Kidney epithelial cell (primary cell): ENCODE measurements at regions not wholly inside any gene's neighbourhood (a gene's known extent, or its start where the extent isn't known, plus 50 kb on each side); places are given as distances from the start of the nearest gene placed in this dataset.
A peak's percentile ranks its signal among the peaks of the same experiment; 100 is the strongest.

Experiments
- DNase-seq: peaks from one replicate; pipeline ENCODE4 v3.0.0-alpha.2; 2010; ENCODE audit warnings: low read depth
- H3K27me3 ChIP-seq: 2 replicates; pipeline ENCODE4 v1.6.0; 2011; ENCODE audit warnings: low read length; ENCODE audit not compliant: control insufficient read depth, insufficient read depth
- H3K36me3 ChIP-seq: 2 replicates; pipeline ENCODE4 v1.5.1; 2011; ENCODE audit warnings: low read length; ENCODE audit not compliant: control insufficient read depth, insufficient read depth
- H3K4me3 ChIP-seq: 2 replicates; pipeline ENCODE4 v1.5.1; 2011; ENCODE audit warnings: low read depth, mild to moderate bottlenecking, control low read depth, low read length
- TF ChIP-seq, protein P1 (sequence below): IDR thresholded peaks from 2 replicates; pipeline ENCODE4 v1.5.1; 2011; ENCODE audit warnings: mild to moderate bottlenecking, moderate library complexity, low read length, control low read depth, inconsistent platforms; ENCODE audit not compliant: insufficient read depth, poor library complexity, severe bottlenecking

DNA sequence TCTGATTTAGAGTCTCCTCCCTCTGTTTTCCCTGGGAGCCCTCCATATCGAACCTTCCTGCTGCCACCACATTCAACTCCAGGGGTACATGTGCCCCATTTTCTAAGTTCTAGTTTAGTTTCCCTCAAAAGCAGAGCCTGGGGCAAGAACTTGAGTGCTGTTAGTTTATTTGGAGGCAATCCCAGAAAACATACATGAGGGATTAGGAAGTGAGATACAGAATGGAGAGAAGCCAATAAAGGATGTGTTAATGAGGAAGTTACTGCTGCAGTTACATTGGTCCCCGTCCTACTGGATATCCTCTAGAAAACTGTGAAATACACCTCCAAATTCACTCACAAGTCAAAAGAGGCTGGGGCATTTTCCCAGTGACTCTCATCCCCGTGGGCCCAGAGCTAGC lies 159.4 kb upstream of the SMARCA2 start:
- TF ChIP-seq, protein P1, sequence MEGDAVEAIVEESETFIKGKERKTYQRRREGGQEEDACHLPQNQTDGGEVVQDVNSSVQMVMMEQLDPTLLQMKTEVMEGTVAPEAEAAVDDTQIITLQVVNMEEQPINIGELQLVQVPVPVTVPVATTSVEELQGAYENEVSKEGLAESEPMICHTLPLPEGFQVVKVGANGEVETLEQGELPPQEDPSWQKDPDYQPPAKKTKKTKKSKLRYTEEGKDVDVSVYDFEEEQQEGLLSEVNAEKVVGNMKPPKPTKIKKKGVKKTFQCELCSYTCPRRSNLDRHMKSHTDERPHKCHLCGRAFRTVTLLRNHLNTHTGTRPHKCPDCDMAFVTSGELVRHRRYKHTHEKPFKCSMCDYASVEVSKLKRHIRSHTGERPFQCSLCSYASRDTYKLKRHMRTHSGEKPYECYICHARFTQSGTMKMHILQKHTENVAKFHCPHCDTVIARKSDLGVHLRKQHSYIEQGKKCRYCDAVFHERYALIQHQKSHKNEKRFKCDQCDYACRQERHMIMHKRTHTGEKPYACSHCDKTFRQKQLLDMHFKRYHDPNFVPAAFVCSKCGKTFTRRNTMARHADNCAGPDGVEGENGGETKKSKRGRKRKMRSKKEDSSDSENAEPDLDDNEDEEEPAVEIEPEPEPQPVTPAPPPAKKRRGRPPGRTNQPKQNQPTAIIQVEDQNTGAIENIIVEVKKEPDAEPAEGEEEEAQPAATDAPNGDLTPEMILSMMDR = no peak
- Histone ChIP-seq H3K4me3 (no peak overlapping the region), H3K36me3 (no peaks in the 10 kb centered on the region), H3K27me3 (no peaks in the 10 kb centered on the region)
- no peak for DNase-seq

DNA sequence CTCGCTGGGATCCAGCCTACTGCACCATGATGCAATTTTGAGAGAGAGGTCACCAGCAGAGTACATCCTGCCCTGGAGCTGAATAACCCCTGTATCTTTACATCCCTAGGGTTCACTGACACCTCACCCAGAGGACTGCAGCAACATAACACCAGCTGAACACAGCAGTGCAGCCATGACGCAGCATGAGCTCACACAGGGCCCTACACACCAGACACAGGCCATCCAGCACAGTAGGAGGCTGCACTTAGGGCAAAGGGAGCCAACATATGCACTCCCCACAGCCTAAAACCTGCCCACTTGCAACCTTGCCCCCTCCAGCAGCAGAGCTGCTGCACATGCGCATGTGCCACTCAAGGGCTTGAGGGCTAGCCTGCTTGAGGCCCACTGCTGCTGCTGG lies 157.3 kb upstream of the SMARCA2 start:
- Histone ChIP-seq H3K4me3 (no peak overlapping the region), H3K36me3 (no peaks in the 10 kb centered on the region), H3K27me3 (no peaks in the 10 kb centered on the region)
- TF ChIP-seq, protein P1 = no peak
- DNase-seq = no peak

DNA sequence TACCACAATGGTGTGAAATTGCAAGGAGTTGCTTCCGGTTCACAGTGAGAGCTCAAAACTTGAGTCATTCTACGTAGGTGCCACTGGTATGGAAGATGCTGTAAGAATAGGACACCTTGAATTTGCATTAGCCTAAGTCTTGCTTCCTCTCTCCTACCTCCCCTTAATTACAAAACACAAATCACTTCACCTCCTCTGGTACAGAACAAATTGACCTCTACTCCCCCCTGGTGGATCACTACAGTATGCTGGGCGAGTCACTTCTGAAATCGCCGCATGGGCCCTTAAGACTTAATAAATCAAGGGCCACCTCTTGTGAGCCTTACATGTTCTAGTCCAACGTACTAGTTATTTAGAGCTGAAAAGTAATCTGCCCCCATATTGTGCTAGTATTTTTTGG lies 145.3 kb upstream of the SMARCA2 start:
- Histone ChIP-seq H3K36me3 (no peaks in the 10 kb centered on the region), H3K4me3 (no peak overlapping the region), H3K27me3 (no peaks in the 10 kb centered on the region)
- TF ChIP-seq, protein P1 = peak; percentile 57
- no peak for DNase-seq

DNA sequence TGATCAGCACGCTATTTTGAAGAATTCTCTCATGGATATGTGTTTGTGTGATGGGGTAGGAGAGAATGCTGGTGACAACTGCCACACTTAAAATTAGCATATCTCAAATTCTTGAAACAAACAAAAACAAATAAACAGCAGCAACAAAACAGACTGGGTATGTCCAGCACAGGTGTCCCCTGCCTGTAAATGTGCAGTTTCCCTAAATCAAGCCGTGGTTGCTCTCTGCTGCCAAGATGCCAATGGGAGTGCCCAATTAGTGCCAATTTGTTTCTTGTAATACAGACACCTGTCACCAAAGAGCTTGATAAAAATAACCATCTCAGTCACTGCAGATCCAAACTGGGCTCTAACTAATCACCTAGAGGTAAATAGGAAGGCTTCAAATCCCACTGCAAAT lies 144.2 kb upstream of the SMARCA2 start:
- H3K4me3 ChIP-seq = no peak overlapping the region
- H3K36me3 ChIP-seq = no peaks in the 10 kb centered on the region
- DNase-seq = no peak
- no peaks in the 10 kb centered on the region for H3K27me3 ChIP-seq
- TF ChIP-seq, protein P1 = no peak

DNA sequence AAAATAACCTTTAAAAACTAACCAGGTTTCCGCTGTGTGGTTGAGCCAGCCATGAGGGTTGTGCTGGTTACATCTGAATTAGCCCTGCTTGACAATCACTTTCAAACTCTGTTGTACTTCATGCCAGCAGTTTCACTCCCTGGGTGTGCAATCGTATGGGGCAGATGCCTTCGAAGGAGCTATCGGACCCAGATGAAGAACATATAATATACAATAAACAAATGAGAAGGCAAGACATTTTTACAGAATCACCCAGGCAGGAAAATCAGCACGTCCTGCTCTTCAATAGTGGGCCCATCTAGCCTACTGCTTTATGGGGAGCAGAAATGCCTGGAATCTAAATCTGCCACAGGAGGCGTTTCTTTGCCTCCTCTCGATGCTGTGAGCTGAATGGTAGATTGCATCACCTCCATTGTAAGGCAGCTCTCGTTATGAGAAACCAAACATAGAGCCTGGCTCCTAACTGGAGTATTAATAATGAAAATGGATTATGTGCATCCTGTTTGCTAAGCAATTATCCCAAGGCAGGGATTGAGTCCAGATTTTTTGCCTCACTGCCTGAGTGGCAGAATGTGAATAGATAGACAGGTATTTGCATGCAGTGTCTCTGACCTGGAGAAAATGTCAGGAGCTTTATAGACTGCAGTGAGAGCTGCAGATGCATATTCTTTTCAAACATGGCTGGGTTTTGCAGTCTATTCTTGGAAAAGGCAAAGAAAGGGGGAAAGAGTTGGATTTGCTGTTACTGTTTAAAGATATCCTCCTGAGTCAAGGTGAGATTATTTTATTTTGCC lies 143.3 kb upstream of the SMARCA2 start:
- H3K36me3 ChIP-seq = no peaks in the 10 kb centered on the region
- no peaks in the 10 kb centered on the region for H3K27me3 ChIP-seq
- DNase-seq = no peak
- H3K4me3 ChIP-seq = no peak overlapping the region
- TF ChIP-seq, protein P1 = no peak
